ENCODE measurements at regions not wholly inside any gene's neighbourhood (a gene's known extent, or its start where the extent isn't known, plus 50 kb on each side); places are given as distances from the start of the nearest gene placed in this dataset.
"Not testable (repeated sequence)": the region's sequence is repeated elsewhere in the genome, so short reads cannot be mapped to it uniquely, and the experiment has no call there.

GRCh38 chr2:184326066-184326465, 272.3 kb upstream of the ZNF804A start:
- no peaks in the 10 kb centered on the region for H3K9me3 ChIP-seq (ENCODE audit: low read depth)
- H3K36me3 ChIP-seq (ENCODE audit: low read depth) = no peaks in the 10 kb centered on the region
- no peaks in the 10 kb centered on the region for H3K4me1 ChIP-seq (ENCODE audit: insufficient read depth)
- no peak overlapping the region for H3K4me2 ChIP-seq (ENCODE audit: unreplicated experiment)
- TF ChIP-seq EZH2 (IDR thresholded peaks at IDR 0.05; ENCODE audit: insufficient read depth, poor library complexity, severe bottlenecking) (no peak), EZH2phosphoT487 (IDR thresholded peaks at IDR 0.05; ENCODE audit: insufficient read depth, low read depth) (no peak)
- H4K20me1 ChIP-seq (ENCODE audit: insufficient read depth) = no peaks in the 10 kb centered on the region
- H3F3A ChIP-seq (ENCODE audit: insufficient read depth) = no peaks in the 10 kb centered on the region
- no peaks in the 10 kb centered on the region for H3K9me2 ChIP-seq (ENCODE audit: insufficient read depth)
- H3K27me3 ChIP-seq (replicated peaks; ENCODE audit: insufficient read depth) = no peaks in the 10 kb centered on the region
- WGBS, 2 experiments (ENCODE audit: low coverage in 1 of 2, low lambda C conversion rate in 2 of 2, missing lambda C conversion rate in 2 of 2) = 1 to 5% methylated on average over 2 of the region's 2 CpGs
- no peak overlapping the region for H2AFZ ChIP-seq
- DNase-seq = no peak
- H3K9ac ChIP-seq = no peak overlapping the region
- H3K4me3 ChIP-seq = no peak overlapping the region
- no peak overlapping the region for H3K27ac ChIP-seq
- H3K79me2 ChIP-seq (ENCODE audit: insufficient read depth) = no peaks in the 10 kb centered on the region
- in situ Hi-C loops (cut with MboI) = no loop called here

- not testable (repeated sequence) for H4K20me1 ChIP-seq (ENCODE audit: insufficient read depth)
These were observed 270.5 kb upstream of the ZNF804A start for GRCh38 chr2:184327805-184328204.

GRCh38 chr2:184330561-184330960, 267.8 kb upstream of the ZNF804A start:
- H3K27ac ChIP-seq; H3K79me2 ChIP-seq (ENCODE audit: insufficient read depth); H3K27me3 ChIP-seq (replicated peaks; ENCODE audit: insufficient read depth); in situ Hi-C loops (cut with MboI); H3K4me3 ChIP-seq; H2AFZ ChIP-seq; H3K4me2 ChIP-seq (ENCODE audit: unreplicated experiment); H3K9ac ChIP-seq; H4K20me1 ChIP-seq (ENCODE audit: insufficient read depth); H3K9me3 ChIP-seq (ENCODE audit: low read depth); H3K36me3 ChIP-seq (ENCODE audit: low read depth); H3F3A ChIP-seq (ENCODE audit: insufficient read depth); H3K4me1 ChIP-seq (ENCODE audit: insufficient read depth); H3K9me2 ChIP-seq (ENCODE audit: insufficient read depth); DNase-seq: not testable (repeated sequence)
- 53% methylated on average over 18 of the region's 18 CpGs for WGBS, 2 experiments (ENCODE audit: low coverage in 1 of 2, low lambda C conversion rate in 2 of 2, missing lambda C conversion rate in 2 of 2)

More at GRCh38 chr2:184327805-184328204, 270.5 kb upstream of the ZNF804A start:
- DNase-seq; H2AFZ ChIP-seq; H3K9ac ChIP-seq; in situ Hi-C loops (cut with MboI); H3K4me1 ChIP-seq (ENCODE audit: insufficient read depth); H3K27ac ChIP-seq; H3K9me3 ChIP-seq (ENCODE audit: low read depth); H3K79me2 ChIP-seq (ENCODE audit: insufficient read depth); H3K36me3 ChIP-seq (ENCODE audit: low read depth); H3K4me3 ChIP-seq; H3F3A ChIP-seq (ENCODE audit: insufficient read depth); H3K9me2 ChIP-seq (ENCODE audit: insufficient read depth); H3K4me2 ChIP-seq (ENCODE audit: unreplicated experiment); H3K27me3 ChIP-seq (replicated peaks; ENCODE audit: insufficient read depth): not testable (repeated sequence)
- WGBS, 2 experiments (ENCODE audit: low coverage in 1 of 2, low lambda C conversion rate in 2 of 2, missing lambda C conversion rate in 2 of 2) = 50 to 52% methylated on average over 19 to 27 of the region's 30 CpGs

- 2 to 8% methylated on average over 1 of the region's 1 CpG for WGBS, 2 experiments (ENCODE audit: low coverage in 1 of 2, low lambda C conversion rate in 2 of 2, missing lambda C conversion rate in 2 of 2)
- Histone ChIP-seq H3K4me3 (no peak overlapping the region), H3K27ac (no peak overlapping the region), H3K9me3 (ENCODE audit: low read depth) (no peaks in the 10 kb centered on the region), H3K79me2 (ENCODE audit: insufficient read depth) (no peaks in the 10 kb centered on the region), H3K4me2 (ENCODE audit: unreplicated experiment) (no peak overlapping the region), H4K20me1 (ENCODE audit: insufficient read depth) (no peaks in the 10 kb centered on the region), H3K9ac (no peak overlapping the region), H3K36me3 (ENCODE audit: low read depth) (no peaks in the 10 kb centered on the region), H3K9me2 (ENCODE audit: insufficient read depth) (no peaks in the 10 kb centered on the region), H2AFZ (no peak overlapping the region), H3K27me3 (replicated peaks; ENCODE audit: insufficient read depth) (no peaks in the 10 kb centered on the region), H3K4me1 (ENCODE audit: insufficient read depth) (no peaks in the 10 kb centered on the region), H3F3A (ENCODE audit: insufficient read depth) (no peaks in the 10 kb centered on the region)
- TF ChIP-seq EZH2phosphoT487 (IDR thresholded peaks at IDR 0.05; ENCODE audit: insufficient read depth, low read depth) (no peak), EZH2 (IDR thresholded peaks at IDR 0.05; ENCODE audit: insufficient read depth, poor library complexity, severe bottlenecking) (no peak)
- DNase-seq = no peak
- in situ Hi-C loops (cut with MboI) = no loop called here
These were observed 261.6 kb upstream of the ZNF804A start for GRCh38 chr2:184336688-184337087.

- TF ChIP-seq EZH2 (IDR thresholded peaks at IDR 0.05; ENCODE audit: insufficient read depth, poor library complexity, severe bottlenecking) (no peak), EZH2phosphoT487 (IDR thresholded peaks at IDR 0.05; ENCODE audit: insufficient read depth, low read depth) (no peak)
These were observed 259.6 kb upstream of the ZNF804A start for GRCh38 chr2:184338771-184339170.

More at GRCh38 chr2:184338771-184339170, 259.6 kb upstream of the ZNF804A start:
- no peaks in the 10 kb centered on the region for H3K36me3 ChIP-seq (ENCODE audit: low read depth)
- no peak overlapping the region for H3K9ac ChIP-seq
- no peaks in the 10 kb centered on the region for H4K20me1 ChIP-seq (ENCODE audit: insufficient read depth)
- H3K4me2 ChIP-seq (ENCODE audit: unreplicated experiment) = no peak overlapping the region
- no peaks in the 10 kb centered on the region for H3K4me1 ChIP-seq (ENCODE audit: insufficient read depth)
- no peak for DNase-seq
- no peak overlapping the region for H3K4me3 ChIP-seq
- H3K27me3 ChIP-seq (replicated peaks; ENCODE audit: insufficient read depth) = no peaks in the 10 kb centered on the region
- H3K27ac ChIP-seq = no peak overlapping the region
- H3F3A ChIP-seq (ENCODE audit: insufficient read depth) = no peaks in the 10 kb centered on the region
- in situ Hi-C loops (cut with MboI) = no loop called here
- no peaks in the 10 kb centered on the region for H3K9me2 ChIP-seq (ENCODE audit: insufficient read depth)
- no peaks in the 10 kb centered on the region for H3K79me2 ChIP-seq (ENCODE audit: insufficient read depth)
- H2AFZ ChIP-seq = no peak overlapping the region
- WGBS, 2 experiments (ENCODE audit: low coverage in 1 of 2, low lambda C conversion rate in 2 of 2, missing lambda C conversion rate in 2 of 2) = 8% methylated on average over 3 of the region's 3 CpGs
- no peaks in the 10 kb centered on the region for H3K9me3 ChIP-seq (ENCODE audit: low read depth)

All from GM23248 (cell line).